BLaER1 treated with 17β-estradiol and CSF1 and Interleukin-3, amounts not matched to agents 10 nM and 100 nM (cell line): ENCODE measurements at regions not wholly inside any gene's neighbourhood (a gene's known extent, or its start where the extent isn't known, plus 50 kb on each side); places are given as distances from the start of the nearest gene placed in this dataset.
"Not testable (repeated sequence)": the region's sequence is repeated elsewhere in the genome, so short reads cannot be mapped to it uniquely, and the experiment has no call there.

Experiments used
- H3K27ac ChIP-seq, 11 experiments: shearing (Covaris generic); formaldehyde crosslinking; 2 replicates each; pipeline ENCODE4 v1.8.1; 2022
- H3K27me3 ChIP-seq, 11 experiments: shearing (Covaris generic); formaldehyde crosslinking; 2 replicates each; pipeline ENCODE4 v1.8.1; 2022
- H3K36me3 ChIP-seq, 11 experiments: shearing (Covaris generic); formaldehyde crosslinking; 2 replicates each; pipeline ENCODE4 v1.8.1; 2022
- H3K4me1 ChIP-seq, 10 experiments: shearing (Covaris generic); formaldehyde crosslinking; 2 replicates each; pipeline ENCODE4 v1.8.1; 2022
- H3K4me2 ChIP-seq, 11 experiments: shearing (Covaris generic); formaldehyde crosslinking; 2 replicates each; pipeline ENCODE4 v1.8.1; 2022
- H3K4me3 ChIP-seq, 10 experiments: shearing (Covaris generic); formaldehyde crosslinking; 2 replicates each; pipeline ENCODE4 v1.8.1; 2022
- H3K9ac ChIP-seq, 11 experiments: shearing (Covaris generic); formaldehyde crosslinking; 2 replicates each; pipeline ENCODE4 v1.8.1; 2022
- H3K9me3 ChIP-seq, 11 experiments: shearing (Covaris generic); formaldehyde crosslinking; replicated peaks in 1 of 11; 2 replicates each; pipeline ENCODE4 v1.8.1; 2022
- H4K20me1 ChIP-seq, 11 experiments: shearing (Covaris generic); formaldehyde crosslinking; 2 replicates each; pipeline ENCODE4 v1.8.1; 2022
- Cebpa-rat ChIP-seq, 11 experiments: shearing (Covaris generic); IDR thresholded peaks; 2 replicates each; pipeline ENCODE4 v1.8.1; 2022

DNA sequence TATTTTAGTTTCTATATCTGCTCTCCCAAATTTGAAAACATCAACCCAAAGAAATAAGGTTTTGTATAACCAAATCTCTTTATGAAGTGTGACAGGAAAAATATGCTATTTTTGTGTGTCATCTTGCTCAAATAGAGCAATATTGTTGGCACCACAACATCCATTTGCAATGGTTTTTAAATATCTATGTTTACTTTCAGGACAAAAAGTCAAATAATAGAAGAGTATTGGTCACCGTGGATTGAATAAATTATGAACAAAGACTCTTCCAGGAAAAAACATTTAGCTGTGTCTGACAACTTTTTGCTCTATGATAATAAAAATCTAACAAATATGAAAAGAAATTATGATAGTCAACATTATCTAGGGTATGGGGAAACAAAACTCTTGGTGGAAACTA lies 439.2 kb downstream of the BTG1 start:
- Histone ChIP-seq H4K20me1 (no peaks in the 10 kb centered on the region), H3K27me3 (no peaks in the 10 kb centered on the region), H3K36me3 (no peaks in the 10 kb centered on the region), H3K4me2 (no peak overlapping the region), H3K4me1 (no peaks in the 10 kb centered on the region), H3K9me3 (no peaks in the 10 kb centered on the region), H3K9ac (no peak overlapping the region), H3K4me3 (no peak overlapping the region), H3K27ac (no peak overlapping the region)
- TF ChIP-seq Cebpa-rat (IDR thresholded peaks at IDR 0.05): no peak

DNA sequence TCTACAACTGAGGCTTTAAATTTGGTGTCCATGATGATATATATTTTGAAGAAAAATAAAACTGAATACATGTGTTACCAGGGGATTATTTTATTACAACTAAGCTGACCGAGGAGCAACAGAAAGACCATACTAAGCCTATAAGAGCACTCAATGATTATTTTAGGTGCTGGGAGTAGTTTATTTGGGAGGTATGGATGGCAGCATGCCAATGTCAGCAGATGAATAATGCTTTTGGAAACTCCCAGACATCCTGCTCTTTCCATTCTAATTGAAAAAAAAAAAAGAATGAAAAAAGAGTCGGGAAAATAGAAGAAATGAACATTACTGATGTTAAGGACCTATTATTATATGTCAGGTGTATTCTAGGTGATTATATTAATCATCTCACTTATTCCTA lies 441.2 kb downstream of the BTG1 start:
- no peak for TF ChIP-seq Cebpa-rat (IDR thresholded peaks at IDR 0.05)
- H3K4me3 ChIP-seq: no peak overlapping the region
- H3K36me3 ChIP-seq: no peaks in the 10 kb centered on the region
- H3K9me3 ChIP-seq: peaks cover 0 to 3% (median 0%) of the 10 kb centered on the region in 11 experiments; a peak in 1 of 22 replicates
- H4K20me1 ChIP-seq: no peaks in the 10 kb centered on the region
- H3K4me2 ChIP-seq: no peak overlapping the region
- no peaks in the 10 kb centered on the region for H3K27me3 ChIP-seq
- H3K4me1 ChIP-seq: no peaks in the 10 kb centered on the region
- no peak overlapping the region for H3K9ac ChIP-seq
- H3K27ac ChIP-seq: no peak overlapping the region

DNA sequence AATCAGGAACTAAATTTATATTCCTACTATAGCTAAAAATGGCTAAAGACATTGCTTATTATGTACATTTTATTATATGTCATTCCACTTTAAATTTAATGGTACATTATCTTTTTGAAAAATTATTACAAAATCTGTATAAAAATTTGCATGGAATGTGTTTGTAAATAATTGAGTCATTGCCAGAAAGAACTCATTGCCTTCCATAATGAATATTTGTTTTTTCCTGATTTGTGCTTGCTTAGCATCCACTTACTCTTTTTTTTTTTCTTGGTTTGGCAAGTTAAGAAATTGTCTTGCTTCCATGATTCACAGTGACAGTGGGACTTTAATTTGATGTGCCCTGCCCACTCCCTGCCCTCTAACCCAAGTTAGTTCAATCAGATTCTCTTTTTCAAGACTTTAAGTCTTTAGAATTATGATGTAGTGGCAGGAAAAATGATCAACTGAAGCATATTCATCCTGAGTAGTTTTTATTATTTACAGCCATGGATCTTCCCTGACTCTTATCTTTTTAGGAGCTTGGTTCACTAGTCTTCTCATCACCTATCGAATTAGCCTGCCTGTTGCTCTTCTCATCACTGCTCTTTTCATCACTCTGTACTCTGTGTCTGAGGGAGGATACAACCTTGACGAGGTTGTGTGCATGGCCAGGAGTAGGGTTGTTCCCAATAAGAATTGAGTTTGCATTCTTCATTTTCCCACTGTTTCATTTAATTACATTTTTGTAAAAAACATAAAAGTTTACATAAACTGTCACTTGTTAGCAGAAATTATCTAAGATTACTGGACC lies 442.0 kb downstream of the BTG1 start:
- no peak for TF ChIP-seq Cebpa-rat (IDR thresholded peaks at IDR 0.05)
- H3K4me2 ChIP-seq: no peak overlapping the region

DNA sequence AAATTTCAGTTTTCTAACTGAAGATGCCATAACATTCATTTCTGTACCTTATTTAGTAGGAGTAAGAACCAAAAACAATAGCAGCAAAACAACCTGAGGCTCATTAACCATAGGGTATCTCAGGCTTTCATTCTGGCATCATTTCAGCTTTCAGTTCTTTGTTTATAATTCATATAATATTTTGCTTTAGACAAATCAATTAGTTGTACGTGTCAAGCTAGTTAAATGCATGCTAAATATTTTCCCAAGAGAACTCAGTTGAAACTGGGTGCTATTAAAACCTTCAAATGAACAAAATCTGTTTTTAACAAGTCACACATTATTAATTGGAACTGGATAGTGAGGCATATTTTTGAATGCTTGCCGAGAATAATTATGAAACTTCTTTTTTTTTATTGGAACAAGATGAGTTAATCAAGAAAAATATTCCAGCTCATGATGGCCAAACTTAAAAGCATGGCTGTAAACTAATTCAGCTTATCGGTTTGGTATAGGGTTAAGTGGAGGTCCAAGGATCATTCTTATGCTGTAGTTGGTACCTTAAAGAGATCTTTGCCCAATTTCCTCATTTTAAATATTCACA lies 442.7 kb downstream of the BTG1 start:
- no peak for TF ChIP-seq Cebpa-rat (IDR thresholded peaks at IDR 0.05)
- no peak overlapping the region for H3K27ac ChIP-seq

More for the DNA sequence above, 442.0 kb downstream of the BTG1 start:
- Histone ChIP-seq H3K36me3 (no peaks in the 10 kb centered on the region), H3K9ac (no peak overlapping the region), H3K27me3 (no peaks in the 10 kb centered on the region), H3K4me3 (no peak overlapping the region), H4K20me1 (no peaks in the 10 kb centered on the region), H3K4me1 (no peaks in the 10 kb centered on the region), H3K9me3 (peaks cover 0 to 10% (median 0%) of the 10 kb centered on the region in 11 experiments; a peak in 1 of 22 replicates), H3K27ac (no peak overlapping the region)

DNA sequence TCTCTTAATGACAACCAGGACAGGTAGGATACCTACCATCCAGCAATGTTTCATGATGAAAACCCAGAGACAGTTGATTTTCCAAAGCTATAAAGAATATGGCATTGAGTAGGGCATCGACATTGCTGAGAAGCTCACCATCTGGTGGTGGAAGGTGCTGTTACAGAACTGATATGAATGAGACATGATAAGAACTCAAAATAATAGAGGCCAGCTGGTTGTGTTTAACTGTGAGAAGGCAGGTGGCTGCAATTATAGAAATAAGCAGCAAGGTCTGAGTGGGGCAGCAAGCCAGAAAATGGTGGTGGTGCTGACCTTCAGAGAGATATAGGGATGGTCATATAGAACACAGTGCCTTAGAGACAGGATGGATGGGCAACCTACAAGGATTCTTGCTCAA lies 449.7 kb downstream of the BTG1 start:
- Histone ChIP-seq H3K9me3 (peaks cover 0 to 10% (median 0%) of the 10 kb centered on the region in 11 experiments; a peak in 3 of 22 replicates), H3K36me3 (no peaks in the 10 kb centered on the region), H3K4me3 (no peak overlapping the region), H3K4me1 (no peaks in the 10 kb centered on the region), H3K9ac (no peak overlapping the region), H3K4me2 (no peak overlapping the region), H3K27me3 (no peaks in the 10 kb centered on the region), H3K27ac (no peak overlapping the region), H4K20me1 (no peaks in the 10 kb centered on the region)
- TF ChIP-seq Cebpa-rat (IDR thresholded peaks at IDR 0.05): no peak

More for the DNA sequence above, 442.7 kb downstream of the BTG1 start:
- Histone ChIP-seq H3K4me1 (no peaks in the 10 kb centered on the region), H3K4me3 (no peak overlapping the region), H4K20me1 (no peaks in the 10 kb centered on the region), H3K4me2 (no peak overlapping the region), H3K27me3 (no peaks in the 10 kb centered on the region), H3K9ac (no peak overlapping the region), H3K36me3 (no peaks in the 10 kb centered on the region), H3K9me3 (peaks cover 0 to 10% (median 0%) of the 10 kb centered on the region in 11 experiments; a peak in 2 of 22 replicates)

DNA sequence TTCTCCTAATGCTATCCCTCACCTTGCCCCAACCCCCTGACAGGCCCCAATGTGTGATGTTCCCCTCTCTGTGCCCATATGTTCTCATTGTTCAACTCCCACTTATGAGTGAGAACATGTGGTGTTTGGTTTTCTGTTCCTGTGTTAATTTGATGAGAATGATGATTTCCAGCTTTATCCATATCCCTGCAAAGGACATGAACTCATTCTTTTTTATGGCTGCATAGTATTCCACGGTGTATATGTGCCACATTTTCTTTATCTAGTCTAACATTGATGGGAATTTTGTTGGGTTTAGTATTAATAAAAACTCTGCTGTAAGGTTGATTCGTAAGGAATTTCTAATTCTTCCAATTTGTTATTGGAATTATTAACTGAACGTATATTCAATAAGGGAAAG lies 450.2 kb downstream of the BTG1 start:
- not testable (repeated sequence) for H3K27me3 ChIP-seq, H3K4me3 ChIP-seq, H3K4me1 ChIP-seq, H3K27ac ChIP-seq, H3K4me2 ChIP-seq, H4K20me1 ChIP-seq, H3K36me3 ChIP-seq, H3K9ac ChIP-seq
- peaks cover 0 to 10% (median 0%) of the 10 kb centered on the region in 11 experiments; a peak in 3 of 22 replicates for H3K9me3 ChIP-seq

DNA sequence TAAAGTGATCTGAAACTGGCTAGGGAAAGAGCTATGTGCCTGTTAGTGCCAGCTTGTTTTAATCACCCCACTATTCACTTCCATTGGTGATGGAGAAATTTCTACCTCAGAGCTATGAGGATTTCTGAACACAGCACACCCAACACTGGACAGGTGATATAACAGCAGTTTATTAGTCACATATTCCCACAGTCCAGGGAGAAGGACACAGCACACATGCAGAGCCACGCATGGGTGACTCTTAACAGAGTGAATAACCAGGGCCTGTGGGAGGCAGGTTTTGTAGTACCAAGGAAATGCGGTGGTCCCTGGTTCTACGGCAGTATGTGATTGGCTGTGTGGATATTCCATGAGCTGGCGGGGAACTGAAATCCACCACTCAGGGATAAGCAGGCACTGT lies 455.1 kb downstream of the BTG1 start:
- Histone ChIP-seq H3K4me2 (no peak overlapping the region), H3K9ac (no peak overlapping the region), H3K36me3 (no peaks in the 10 kb centered on the region), H3K27ac (no peak overlapping the region), H3K9me3 (no peaks in the 10 kb centered on the region), H3K4me1 (peaks cover 0 to 16% (median 11%) of the 10 kb centered on the region in 10 experiments; a peak in 15 of 20 replicates), H3K4me3 (no peak overlapping the region), H4K20me1 (no peaks in the 10 kb centered on the region), H3K27me3 (no peaks in the 10 kb centered on the region)
- TF ChIP-seq Cebpa-rat (IDR thresholded peaks at IDR 0.05): no peak

DNA sequence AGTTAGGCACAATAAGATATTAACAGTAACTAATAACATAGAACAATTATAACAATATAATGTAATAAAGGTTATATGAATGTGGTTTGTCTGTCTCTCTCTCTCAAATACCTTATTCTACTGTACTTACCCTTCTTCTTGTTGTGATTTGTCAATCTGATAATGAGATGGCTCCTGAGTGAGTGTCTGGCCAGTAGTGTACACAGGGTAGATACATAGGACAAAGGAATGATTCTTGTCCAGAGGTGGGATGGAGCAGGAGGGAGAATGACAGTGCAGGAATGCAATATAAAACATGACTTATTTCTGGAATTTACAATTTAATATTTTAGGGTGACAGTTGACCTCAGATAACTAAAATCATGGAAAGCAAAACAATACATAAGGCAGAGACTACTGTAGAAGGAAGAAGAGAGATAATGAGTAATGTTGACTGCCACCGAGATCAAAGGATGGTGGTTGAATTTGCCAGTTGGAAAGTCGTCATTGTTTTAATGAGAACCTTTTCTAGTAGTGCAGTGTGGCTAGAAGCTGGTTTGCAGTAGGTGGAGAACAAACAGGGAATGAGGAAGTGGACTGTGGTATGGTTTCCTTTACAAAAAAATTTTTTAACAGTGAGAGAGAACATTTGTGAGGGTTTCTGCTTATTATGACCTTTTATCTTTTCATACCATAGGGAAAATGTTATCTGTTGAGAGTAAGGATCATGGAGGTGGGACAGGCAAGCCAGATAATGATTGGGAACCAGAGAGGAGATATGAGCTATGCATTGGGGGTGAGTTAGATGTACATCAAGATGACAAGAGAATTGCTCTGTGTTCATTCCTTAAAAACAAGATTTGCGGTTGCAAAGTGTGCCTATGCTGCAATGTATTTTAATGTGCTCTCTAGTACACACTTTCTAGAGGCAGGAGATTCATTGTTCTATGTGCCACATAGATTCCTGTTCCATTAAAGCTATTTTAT lies 458.3 kb downstream of the BTG1 start:
- Histone ChIP-seq H4K20me1 (no peaks in the 10 kb centered on the region), H3K4me3 (no peak overlapping the region), H3K27me3 (no peaks in the 10 kb centered on the region), H3K27ac (no peak overlapping the region; a peak in 1 of 22 replicates), H3K9me3 (no peaks in the 10 kb centered on the region), H3K4me2 (peak overlapping the region in 10 of 11 experiments; percentile 5 to 66 (median 26); a peak in 15 of 22 replicates), H3K9ac (no peak overlapping the region), H3K36me3 (no peaks in the 10 kb centered on the region), H3K4me1 (peaks cover 0 to 16% (median 11%) of the 10 kb centered on the region in 10 experiments; a peak in 15 of 20 replicates)
- TF ChIP-seq Cebpa-rat (IDR thresholded peaks at IDR 0.05): no peak

DNA sequence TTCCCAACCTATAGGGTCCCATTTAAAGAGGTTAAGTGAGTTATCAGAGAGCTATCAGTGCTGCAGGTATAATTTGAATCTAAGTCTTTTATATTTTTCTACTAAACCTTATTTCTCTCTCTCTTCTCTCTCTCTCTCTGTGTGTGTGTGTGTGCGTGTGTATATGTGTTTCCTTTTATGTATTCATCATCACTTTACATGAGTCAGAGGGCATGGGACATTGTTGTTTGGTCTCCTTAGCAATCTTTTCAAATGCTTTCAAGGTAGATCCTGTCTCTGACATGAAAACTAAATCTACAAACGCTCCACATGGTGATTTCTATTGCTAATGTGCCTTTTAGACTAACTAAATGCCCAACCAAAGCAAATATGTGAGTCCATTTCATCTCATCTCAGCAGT lies 459.7 kb downstream of the BTG1 start:
- Histone ChIP-seq H3K9ac (no peak overlapping the region), H3K9me3 (no peaks in the 10 kb centered on the region), H3K4me2 (no peak overlapping the region)

More for the DNA sequence above, 459.7 kb downstream of the BTG1 start:
- no peak overlapping the region for H3K4me3 ChIP-seq
- H3K27me3 ChIP-seq: no peaks in the 10 kb centered on the region
- H4K20me1 ChIP-seq: no peaks in the 10 kb centered on the region
- no peaks in the 10 kb centered on the region for H3K36me3 ChIP-seq
- TF ChIP-seq Cebpa-rat (IDR thresholded peaks at IDR 0.05): no peak
- peaks cover 0 to 16% (median 11%) of the 10 kb centered on the region in 10 experiments; a peak in 15 of 20 replicates for H3K4me1 ChIP-seq
- H3K27ac ChIP-seq: no peak overlapping the region
